Activated T-cell treated with anti-CD3 and anti-CD28 coated beads, Interleukin-2, amount 50 U/mL, for 4 hours (primary cell): ENCODE measurements at regions not wholly inside any gene's neighbourhood (a gene's known extent, or its start where the extent isn't known, plus 50 kb on each side); places are given as distances from the start of the nearest gene placed in this dataset.

Experiments
- ATAC-seq, 2 donors: fragments of 200-7000 bp; cut with Tn5 transposase; one replicate each; pipeline ENCODE4 v1.10.0; 2021
- DNase-seq: peaks from one replicate; pipeline ENCODE4 v3.0.0-alpha.2; 2020
- H3K27me3 Mint-ChIP-seq: one replicate; pipeline ENCODE4 v1.8.0; 2021; ENCODE audit warnings: low read depth, mixed read lengths
- H3K36me3 Mint-ChIP-seq: one replicate; pipeline ENCODE4 v1.8.0; 2022; ENCODE audit warnings: mixed read lengths; ENCODE audit not compliant: insufficient read depth
- H3K4me1 Mint-ChIP-seq: one replicate; pipeline ENCODE4 v1.8.0; 2021; ENCODE audit warnings: low read depth, mixed read lengths
- H3K4me3 Mint-ChIP-seq: one replicate; pipeline ENCODE4 v1.8.0; 2021; ENCODE audit warnings: mild to moderate bottlenecking, moderate library complexity, mixed read lengths
- H3K9me3 Mint-ChIP-seq: one replicate; pipeline ENCODE4 v1.8.0; 2021; ENCODE audit warnings: mixed read lengths

GRCh38 chr9:135022191-135022870 is 65.1 kb upstream of the OLFM1 start:
- DNase-seq, result no peak
- Mint-ChIP-seq H3K27me3 (no peaks in the 10 kb centered on the region), H3K9me3 (no peaks in the 10 kb centered on the region), H3K4me3 (no peak overlapping the region), H3K36me3 (no peaks in the 10 kb centered on the region), H3K4me1 (no peaks in the 10 kb centered on the region)
- ATAC-seq, result no peak

GRCh38 chr9:135023088-135023785 is 64.2 kb upstream of the OLFM1 start:
- ATAC-seq (no peak), DNase-seq (no peak)
- Mint-ChIP-seq H3K4me1 (no peaks in the 10 kb centered on the region), H3K27me3 (no peaks in the 10 kb centered on the region), H3K36me3 (no peaks in the 10 kb centered on the region), H3K9me3 (no peaks in the 10 kb centered on the region), H3K4me3 (no peak overlapping the region)

- no peaks in the 10 kb centered on the region for H3K9me3 Mint-ChIP-seq
- H3K4me3 Mint-ChIP-seq, result no peak overlapping the region
- H3K27me3 Mint-ChIP-seq, result no peaks in the 10 kb centered on the region
- H3K4me1 Mint-ChIP-seq, result no peaks in the 10 kb centered on the region
- DNase-seq, result no peak
- H3K36me3 Mint-ChIP-seq, result no peaks in the 10 kb centered on the region
- no peak for ATAC-seq
Measured at GRCh38 chr9:135023786-135024405, 63.6 kb upstream of the OLFM1 start.

- Mint-ChIP-seq H3K4me3 (no peak overlapping the region), H3K27me3 (peaks cover 2% of the 10 kb centered on the region), H3K4me1 (no peaks in the 10 kb centered on the region), H3K9me3 (no peaks in the 10 kb centered on the region), H3K36me3 (no peaks in the 10 kb centered on the region)
- ATAC-seq, result no peak
- no peak for DNase-seq
Measured at GRCh38 chr9:135029463-135029862, 58.0 kb upstream of the OLFM1 start.

- no peak overlapping the region for H3K4me3 Mint-ChIP-seq
- ATAC-seq (no peak), DNase-seq (no peak)
- H3K4me1 Mint-ChIP-seq, result no peaks in the 10 kb centered on the region
- no peaks in the 10 kb centered on the region for H3K36me3 Mint-ChIP-seq
- peaks cover 2% of the 10 kb centered on the region for H3K27me3 Mint-ChIP-seq
- no peaks in the 10 kb centered on the region for H3K9me3 Mint-ChIP-seq
Measured at GRCh38 chr9:135029871-135030565, 57.5 kb upstream of the OLFM1 start.

GRCh38 chr9:135030566-135031226 is 56.8 kb upstream of the OLFM1 start:
- Mint-ChIP-seq H3K4me3 (no peak overlapping the region), H3K36me3 (no peaks in the 10 kb centered on the region), H3K4me1 (no peaks in the 10 kb centered on the region), H3K9me3 (no peaks in the 10 kb centered on the region), H3K27me3 (peaks cover 2% of the 10 kb centered on the region)
- ATAC-seq (no peak), DNase-seq (no peak)

GRCh38 chr9:135032041-135032835 is 55.2 kb upstream of the OLFM1 start:
- H3K4me1 Mint-ChIP-seq, result no peaks in the 10 kb centered on the region
- H3K9me3 Mint-ChIP-seq, result no peaks in the 10 kb centered on the region
- no peak overlapping the region for H3K4me3 Mint-ChIP-seq
- DNase-seq (no peak), ATAC-seq (no peak)
- peaks cover 2% of the 10 kb centered on the region for H3K27me3 Mint-ChIP-seq
- no peaks in the 10 kb centered on the region for H3K36me3 Mint-ChIP-seq

- H3K36me3 Mint-ChIP-seq, result no peaks in the 10 kb centered on the region
- no peak for ATAC-seq
- DNase-seq, result no peak
- H3K4me1 Mint-ChIP-seq, result no peaks in the 10 kb centered on the region
- H3K27me3 Mint-ChIP-seq, result peaks cover 2% of the 10 kb centered on the region
- H3K9me3 Mint-ChIP-seq, result no peaks in the 10 kb centered on the region
- no peak overlapping the region for H3K4me3 Mint-ChIP-seq
Measured at GRCh38 chr9:135032868-135033460, 54.5 kb upstream of the OLFM1 start.

- no peak for ATAC-seq
- Mint-ChIP-seq H3K4me1 (no peaks in the 10 kb centered on the region), H3K4me3 (no peak overlapping the region), H3K9me3 (no peaks in the 10 kb centered on the region), H3K27me3 (peaks cover 2% of the 10 kb centered on the region), H3K36me3 (no peaks in the 10 kb centered on the region)
- no peak for DNase-seq
Measured at GRCh38 chr9:135033487-135033886, 54.0 kb upstream of the OLFM1 start.

- H3K9me3 Mint-ChIP-seq, result no peaks in the 10 kb centered on the region
- no peak overlapping the region for H3K4me3 Mint-ChIP-seq
- H3K36me3 Mint-ChIP-seq, result no peaks in the 10 kb centered on the region
- peaks cover 2% of the 10 kb centered on the region for H3K27me3 Mint-ChIP-seq
- no peak for ATAC-seq
- DNase-seq, result no peak
- H3K4me1 Mint-ChIP-seq, result no peaks in the 10 kb centered on the region
Measured at GRCh38 chr9:135034106-135034505, 53.4 kb upstream of the OLFM1 start.

GRCh38 chr9:135035781-135036760 is 51.4 kb upstream of the OLFM1 start:
- DNase-seq, result no peak
- H3K4me1 Mint-ChIP-seq, result no peaks in the 10 kb centered on the region
- H3K4me3 Mint-ChIP-seq, result no peak overlapping the region
- peaks cover 3% of the 10 kb centered on the region for H3K27me3 Mint-ChIP-seq
- no peak for ATAC-seq
- H3K9me3 Mint-ChIP-seq, result no peaks in the 10 kb centered on the region
- no peaks in the 10 kb centered on the region for H3K36me3 Mint-ChIP-seq

GRCh38 chr9:135036861-135037465 is 50.5 kb upstream of the OLFM1 start:
- Mint-ChIP-seq H3K36me3 (no peaks in the 10 kb centered on the region), H3K9me3 (no peaks in the 10 kb centered on the region), H3K27me3 (peaks cover 3% of the 10 kb centered on the region), H3K4me3 (no peak overlapping the region), H3K4me1 (no peaks in the 10 kb centered on the region)
- ATAC-seq (no peak), DNase-seq (no peak)
